Astrocyte (in vitro differentiated cells and primary cell): ENCODE measurements at regions not wholly inside any gene's neighbourhood (a gene's known extent, or its start where the extent isn't known, plus 50 kb on each side); places are given as distances from the start of the nearest gene placed in this dataset.
"Not testable (repeated sequence)": the region's sequence is repeated elsewhere in the genome, so short reads cannot be mapped to it uniquely, and the experiment has no call there.

Experiments used
- CTCF ChIP-seq: IDR thresholded peaks from 2 replicates; pipeline ENCODE4 v1.5.1; 2011; ENCODE audit warnings: low read depth, mild to moderate bottlenecking, inconsistent platforms, low read length, moderate library complexity; ENCODE audit not compliant: insufficient read depth
- EZH2 ChIP-seq: IDR thresholded peaks from 2 replicates; pipeline ENCODE4 v1.6.1; 2012; ENCODE audit warnings: mild to moderate bottlenecking, low read length, inconsistent platforms; ENCODE audit not compliant: insufficient read depth

- TF ChIP-seq EZH2, CTCF: not testable (repeated sequence)
These were observed 103.4 kb downstream of the KBTBD2 start for GRCh38 chr7:32788174-32788573.
